GM19452 (cell line): ENCODE measurements at regions not wholly inside any gene's neighbourhood (a gene's known extent, or its start where the extent isn't known, plus 50 kb on each side); places are given as distances from the start of the nearest gene placed in this dataset.

ENCODE experiments used
- ATAC-seq: cut with Tn5 transposase; IDR thresholded peaks from one replicate; pipeline ENCODE4 v1.9.1; 2021; ENCODE audit not compliant: unreplicated experiment

GRCh38 chr4:132245319-132245718 is 903.8 kb upstream of the PCDH10 start:
- no peak for ATAC-seq

DNA sequence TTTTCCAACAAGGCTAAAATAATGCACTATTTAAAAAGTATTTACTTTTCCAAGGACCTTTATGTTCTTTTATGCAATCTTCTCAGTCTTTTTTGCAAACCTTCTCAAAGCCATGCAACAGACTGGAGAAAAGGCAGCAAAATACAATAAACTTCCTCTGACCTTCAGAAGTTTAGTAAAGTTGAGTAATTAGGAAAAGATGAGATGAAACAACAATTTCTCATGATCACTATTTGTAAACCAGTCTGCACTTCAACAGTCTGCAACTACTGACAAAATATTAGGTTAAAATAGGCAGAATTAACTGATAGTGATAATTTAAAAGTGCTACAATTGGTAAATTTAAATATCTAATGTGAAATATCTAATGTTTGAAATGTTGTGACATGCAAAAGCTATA is 884.9 kb upstream of the PCDH10 start:
- ATAC-seq, result no peak

- ATAC-seq, result no peak
These were observed 882.7 kb upstream of the PCDH10 start for GRCh38 chr4:132266374-132266773.

- no peak for ATAC-seq
These were observed 881.8 kb upstream of the PCDH10 start for GRCh38 chr4:132267321-132267720.

DNA sequence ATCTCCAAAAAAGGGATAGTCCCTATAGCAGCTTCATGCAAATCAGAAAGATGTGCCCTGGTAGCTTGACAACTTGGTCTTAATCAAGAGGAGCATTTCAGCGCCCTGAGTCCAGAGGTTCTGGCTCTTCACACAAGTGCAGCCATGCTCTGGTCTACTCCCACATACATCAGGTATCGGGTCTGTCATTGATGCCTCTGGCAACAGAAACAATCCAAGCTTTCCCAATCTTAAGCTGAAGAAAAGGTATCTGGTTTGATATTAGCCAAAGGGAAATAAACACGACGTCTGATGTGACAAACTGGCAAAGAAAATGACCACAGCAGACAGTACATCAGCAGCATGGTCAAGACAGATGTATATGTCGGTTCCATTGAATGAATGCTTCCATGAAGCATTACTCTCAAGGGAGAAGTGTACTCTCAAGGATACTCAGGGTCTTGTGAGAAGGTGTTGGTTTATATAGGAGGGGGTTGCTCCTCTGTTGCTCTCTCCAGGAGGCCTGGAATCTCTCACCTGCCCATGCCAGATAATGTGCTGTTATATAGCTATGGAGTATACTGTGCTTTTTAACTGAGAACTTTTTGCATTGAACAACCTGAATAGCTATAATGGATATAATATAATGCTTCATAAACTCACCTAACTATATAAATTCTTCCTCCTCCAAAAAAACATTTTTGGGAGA is 879.6 kb upstream of the PCDH10 start:
- ATAC-seq, result no peak

DNA sequence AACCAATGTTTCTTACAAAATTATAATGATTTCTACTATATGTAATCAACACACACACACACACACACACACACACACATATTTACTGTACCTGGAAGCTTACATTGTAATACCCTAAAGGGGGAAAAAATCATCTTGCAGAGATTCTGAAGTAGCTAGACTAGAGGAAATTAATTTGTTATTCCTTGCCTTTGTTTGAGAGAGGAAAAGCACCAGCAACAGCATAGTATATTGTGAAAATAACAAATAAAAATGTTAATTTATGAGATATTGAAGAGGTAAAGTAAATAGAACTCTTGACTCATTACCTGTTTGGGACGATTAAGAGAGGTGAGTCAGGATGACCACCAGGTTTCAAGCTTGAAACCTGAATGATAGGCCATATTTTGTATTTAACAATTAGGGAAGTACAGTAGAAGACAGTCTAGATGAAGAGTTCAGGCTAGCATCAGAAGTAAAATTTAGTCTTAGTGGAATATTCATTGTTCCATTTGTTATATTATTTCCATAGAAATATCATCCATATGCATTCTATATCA is 873.4 kb upstream of the PCDH10 start:
- ATAC-seq, result no peak

DNA sequence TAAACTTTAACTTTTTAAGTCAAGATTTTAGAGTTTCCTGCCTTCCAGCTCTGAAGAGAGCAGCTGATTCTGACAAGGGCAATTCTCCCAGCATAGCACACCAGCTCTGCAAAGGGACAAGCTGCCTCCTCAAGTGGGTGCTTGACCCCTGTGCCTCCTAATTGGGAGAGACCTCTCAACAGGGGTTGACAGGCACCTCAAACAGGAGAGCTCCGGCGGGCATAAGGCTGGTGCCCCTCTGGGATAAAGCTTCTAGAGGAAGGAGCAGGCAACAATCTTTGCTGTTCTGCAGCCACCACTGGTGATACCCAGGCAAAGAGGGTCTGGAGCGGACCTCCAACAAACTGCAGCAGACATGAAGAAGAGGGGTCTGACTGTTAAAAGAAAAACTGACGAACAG is 872.9 kb upstream of the PCDH10 start:
- ATAC-seq, result no peak

DNA sequence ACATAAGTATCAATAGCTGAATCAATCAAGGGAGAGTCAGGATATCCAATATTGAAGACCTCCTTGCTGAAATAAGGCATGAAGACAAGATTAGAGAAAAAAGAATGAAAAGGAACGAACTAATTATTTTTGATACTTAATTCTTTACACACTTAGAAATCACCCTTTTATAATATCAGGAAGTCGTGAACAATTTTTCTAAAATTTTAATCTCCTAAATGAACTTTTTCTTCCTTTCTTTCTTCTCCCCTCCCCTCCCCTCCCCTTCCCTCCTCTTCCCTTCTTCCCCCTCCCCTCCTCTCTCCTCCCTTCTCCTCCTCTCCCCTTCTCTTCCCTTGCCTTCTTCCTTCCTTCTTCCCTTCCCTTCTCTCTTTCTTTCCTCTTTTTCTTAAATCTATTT is 872.1 kb upstream of the PCDH10 start:
- ATAC-seq, result no peak

DNA sequence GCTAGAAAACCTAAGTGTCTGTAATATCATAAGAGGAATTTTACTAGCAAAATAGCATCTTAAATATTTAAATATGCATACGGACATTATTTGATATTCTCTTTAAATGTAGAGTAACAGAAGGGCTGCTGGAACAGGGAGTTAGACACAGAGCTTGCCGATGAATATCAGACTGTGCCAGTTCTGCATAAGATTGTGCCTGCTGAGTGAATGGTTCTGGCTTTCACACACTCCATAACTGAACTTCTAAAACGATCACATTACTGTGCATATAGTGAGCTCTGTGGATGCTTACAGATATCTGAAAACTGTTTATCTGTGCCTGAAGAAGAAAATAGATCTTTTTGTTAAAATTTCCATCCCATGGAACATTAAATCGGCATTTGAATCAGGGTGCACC is 867.4 kb upstream of the PCDH10 start:
- no peak for ATAC-seq

DNA sequence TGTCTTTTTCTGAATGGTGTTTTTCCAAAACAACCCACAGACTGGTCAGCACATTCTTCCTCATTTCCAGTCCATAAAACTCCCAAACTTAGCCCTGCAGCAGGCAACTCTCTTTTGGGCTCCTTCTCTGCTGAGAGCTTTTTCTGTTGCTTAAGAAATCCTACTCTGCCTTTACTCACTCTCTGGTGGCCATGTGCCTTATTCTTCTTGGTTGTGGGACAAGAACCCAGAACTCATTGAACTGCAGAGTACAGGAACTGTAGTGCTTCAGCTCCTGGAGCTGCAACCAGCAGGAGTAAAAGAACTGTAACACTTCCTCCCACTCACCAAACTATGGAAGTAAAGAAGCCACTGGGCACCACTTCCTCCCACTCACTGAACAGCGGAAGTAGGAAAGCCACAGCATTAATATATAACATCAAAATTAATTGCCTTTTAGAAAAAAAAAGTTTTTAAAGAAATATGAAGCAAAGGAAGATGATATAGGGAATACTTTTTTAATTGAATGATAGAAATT is 864.1 kb upstream of the PCDH10 start:
- no peak for ATAC-seq

DNA sequence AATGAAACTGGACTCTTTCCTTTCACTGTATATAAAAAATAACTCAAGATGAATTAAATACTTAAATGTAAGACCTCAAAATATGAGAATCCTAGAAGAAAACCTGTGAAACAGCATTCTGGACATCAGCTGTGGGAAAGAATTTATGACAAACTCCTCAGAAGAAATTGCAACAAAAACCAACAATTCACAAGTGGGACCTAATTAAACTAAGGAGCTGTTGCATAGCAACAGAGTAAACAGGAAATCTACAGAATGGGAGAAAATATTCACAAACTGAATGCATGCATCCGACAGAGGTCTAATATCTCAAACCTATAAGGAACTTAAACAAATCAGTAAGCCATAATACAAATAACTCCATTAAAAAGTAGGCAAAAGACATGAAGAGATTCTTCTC is 851.7 kb upstream of the PCDH10 start:
- no peak for ATAC-seq

GRCh38 chr4:132299841-132300240 is 849.3 kb upstream of the PCDH10 start:
- no peak for ATAC-seq

GRCh38 chr4:132312521-132312920 is 836.6 kb upstream of the PCDH10 start:
- no peak for ATAC-seq

DNA sequence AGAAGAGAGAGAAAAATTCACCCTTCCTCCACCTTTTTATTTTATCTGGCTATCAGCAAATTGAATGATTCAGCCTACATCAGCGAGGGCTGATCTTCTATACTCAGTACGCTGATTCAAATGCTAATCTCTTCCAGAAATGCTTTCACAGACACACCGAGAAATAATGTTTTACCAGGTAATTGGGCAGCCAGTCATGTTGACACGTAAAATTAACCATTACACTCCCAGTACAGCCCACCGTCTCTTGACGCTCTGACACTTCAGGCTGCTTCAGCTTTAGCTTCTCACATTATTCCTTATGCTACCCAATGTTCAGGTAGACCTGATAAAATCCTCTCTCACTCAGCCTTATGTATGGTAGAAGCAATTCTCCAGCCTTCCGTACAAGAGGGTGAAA is 835.2 kb upstream of the PCDH10 start:
- no peak for ATAC-seq

GRCh38 chr4:132316738-132317137 is 832.4 kb upstream of the PCDH10 start:
- ATAC-seq, result no peak

DNA sequence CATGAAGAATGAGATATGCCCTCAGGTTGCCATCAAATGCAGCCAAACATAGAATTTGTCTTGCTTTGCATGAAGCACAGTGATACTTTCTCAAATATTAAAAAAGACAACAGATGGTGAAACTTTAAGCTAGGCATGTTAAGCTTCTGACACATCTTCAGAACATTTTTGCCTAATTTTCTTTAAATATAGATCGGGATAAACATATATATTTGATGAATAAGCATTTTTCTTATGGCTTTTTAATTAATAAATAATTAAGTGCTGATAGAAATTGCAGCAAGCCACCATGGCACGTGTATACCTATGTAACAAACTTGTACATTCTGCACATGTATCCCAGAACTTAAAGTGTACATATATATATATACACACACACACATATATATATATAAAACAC is 831.2 kb upstream of the PCDH10 start:
- no peak for ATAC-seq

- ATAC-seq, result no peak
These were observed 820.3 kb upstream of the PCDH10 start for GRCh38 chr4:132328761-132329160.

DNA sequence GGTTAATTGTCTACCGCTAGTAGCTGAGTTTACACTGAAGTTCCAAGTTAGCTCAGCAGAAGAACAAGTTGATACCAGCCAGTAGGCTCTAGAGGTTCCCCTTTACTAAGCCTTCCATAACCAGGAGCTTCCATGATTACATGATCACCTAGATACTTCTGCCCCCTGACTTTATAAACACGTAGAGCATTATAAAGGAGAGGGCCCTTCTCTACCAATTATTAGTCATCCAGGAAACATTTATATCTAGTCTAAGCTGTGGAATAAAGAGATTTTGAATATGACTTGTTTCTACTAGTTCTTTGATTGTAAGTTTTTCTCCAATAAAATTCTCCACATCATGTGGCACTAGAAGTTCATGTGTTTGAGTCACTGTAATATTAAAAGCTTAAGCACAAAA is 818.1 kb upstream of the PCDH10 start:
- ATAC-seq, result no peak

DNA sequence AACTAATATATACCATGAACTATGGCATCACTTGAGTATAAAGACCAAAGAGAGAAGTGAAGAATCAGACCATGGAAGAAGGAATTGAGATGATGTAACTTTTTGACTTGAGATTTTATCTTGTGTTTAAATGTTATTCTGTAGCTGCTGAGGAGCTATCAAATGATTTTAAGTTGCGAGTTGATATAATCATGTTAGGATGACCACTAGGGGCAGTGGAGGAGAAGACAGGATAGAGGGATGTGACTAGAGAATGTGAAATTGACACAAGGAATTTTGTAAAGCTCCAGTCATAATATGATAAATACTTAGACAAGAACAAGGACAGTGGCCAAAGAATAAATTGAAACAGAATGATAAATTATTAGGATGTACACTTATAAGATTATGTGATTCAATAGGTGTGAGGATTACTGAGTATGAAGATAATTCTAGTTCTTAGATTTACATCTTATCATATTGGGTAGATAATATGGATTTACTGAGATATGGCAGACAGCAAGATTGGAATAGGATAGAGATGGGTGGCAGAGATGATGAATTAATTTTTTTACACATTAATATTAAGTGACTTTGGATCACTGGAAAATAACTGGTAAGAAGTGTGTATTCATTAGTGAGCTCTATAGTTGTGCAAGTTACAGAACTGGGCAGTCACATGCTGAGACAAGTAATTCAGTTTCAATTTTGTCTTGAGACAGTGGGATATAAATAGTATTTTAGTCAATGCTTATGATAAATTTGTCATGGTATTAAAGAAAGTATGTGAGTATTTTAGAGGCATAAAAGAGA is 816.0 kb upstream of the PCDH10 start:
- ATAC-seq, result no peak

GRCh38 chr4:132333724-132334047 is 815.4 kb upstream of the PCDH10 start:
- no peak for ATAC-seq

GRCh38 chr4:132334081-132334480 is 815.0 kb upstream of the PCDH10 start:
- no peak for ATAC-seq
